ENCODE measurements at regions not wholly inside any gene's neighbourhood (a gene's known extent, or its start where the extent isn't known, plus 50 kb on each side); places are given as distances from the start of the nearest gene placed in this dataset.

- DNase-seq (ENCODE audit: low spot score), result no peak
- intact Hi-C loops (cut with micrococcal nuclease; ENCODE audit: unreplicated experiment), result no loop called here
- Histone ChIP-seq H3K27me3 (replicated peaks; ENCODE audit: insufficient read depth, low read depth, low read length, poor library complexity) (no peaks in the 10 kb centered on the region), H3K9me3 (ENCODE audit: low read depth, low read length, poor library complexity, severe bottlenecking) (no peaks in the 10 kb centered on the region), H3K36me3 (ENCODE audit: insufficient read depth, low read length, poor library complexity, severe bottlenecking) (no peaks in the 10 kb centered on the region), H3K4me3 (ENCODE audit: low read depth, low read length, poor library complexity, severe bottlenecking) (no peak overlapping the region), H3K27ac (ENCODE audit: low read depth, low read length, poor library complexity, severe bottlenecking) (peak overlapping the region; percentile 79), H3K4me1 (ENCODE audit: insufficient read depth, low read length, poor library complexity, severe bottlenecking) (peaks cover 32% of the 10 kb centered on the region)
- BruUV-seq (replicated peaks), result no TSS peak
- CTCF ChIA-PET, result no interaction called here
- POLR2A ChIA-PET (ENCODE audit: low non-redundant PET), result no interaction called here
- no peak for TF ChIP-seq CTCF (conservative IDR thresholded peaks at IDR 0.05; ENCODE audit: low read depth, low read length)
- TF ChIP-seq EZH2 (IDR thresholded peaks at IDR 0.05; ENCODE audit: borderline replicate concordance, low read depth, low read length, poor library complexity, severe bottlenecking), result no peak
Observed at GRCh38 chr14:65975865-65976264, 510.3 kb upstream of the CCDC196 start.

- TF ChIP-seq EZH2 (IDR thresholded peaks at IDR 0.05; ENCODE audit: borderline replicate concordance, low read depth, low read length, poor library complexity, severe bottlenecking), result no peak
- TF ChIP-seq CTCF (conservative IDR thresholded peaks at IDR 0.05; ENCODE audit: low read depth, low read length), result no peak
- ChIA-PET CTCF (no interaction called here), POLR2A (ENCODE audit: low non-redundant PET) (no interaction called here)
- intact Hi-C loops (cut with micrococcal nuclease; ENCODE audit: unreplicated experiment), result no loop called here
- Histone ChIP-seq H3K9me3 (ENCODE audit: low read depth, low read length, poor library complexity, severe bottlenecking) (no peaks in the 10 kb centered on the region), H3K27me3 (replicated peaks; ENCODE audit: insufficient read depth, low read depth, low read length, poor library complexity) (no peaks in the 10 kb centered on the region), H3K27ac (ENCODE audit: low read depth, low read length, poor library complexity, severe bottlenecking) (peak overlapping the region; percentile 79), H3K36me3 (ENCODE audit: insufficient read depth, low read length, poor library complexity, severe bottlenecking) (no peaks in the 10 kb centered on the region), H3K4me1 (ENCODE audit: insufficient read depth, low read length, poor library complexity, severe bottlenecking) (peaks cover 32% of the 10 kb centered on the region), H3K4me3 (ENCODE audit: low read depth, low read length, poor library complexity, severe bottlenecking) (no peak overlapping the region)
- peak; percentile 95 for DNase-seq (ENCODE audit: low spot score)
- BruUV-seq (replicated peaks), result no TSS peak
Observed at GRCh38 chr14:65976761-65977404, 509.3 kb upstream of the CCDC196 start.

- Histone ChIP-seq H3K36me3 (ENCODE audit: insufficient read depth, low read length, poor library complexity, severe bottlenecking) (no peaks in the 10 kb centered on the region), H3K4me3 (ENCODE audit: low read depth, low read length, poor library complexity, severe bottlenecking) (no peak overlapping the region), H3K27ac (ENCODE audit: low read depth, low read length, poor library complexity, severe bottlenecking) (no peak overlapping the region), H3K4me1 (ENCODE audit: insufficient read depth, low read length, poor library complexity, severe bottlenecking) (peaks cover 14% of the 10 kb centered on the region), H3K27me3 (replicated peaks; ENCODE audit: insufficient read depth, low read depth, low read length, poor library complexity) (no peaks in the 10 kb centered on the region), H3K9me3 (ENCODE audit: low read depth, low read length, poor library complexity, severe bottlenecking) (no peaks in the 10 kb centered on the region)
- BruUV-seq (replicated peaks), result no TSS peak
- CTCF ChIA-PET, result no interaction called here
- no peak for DNase-seq (ENCODE audit: low spot score)
- no peak for TF ChIP-seq CTCF (conservative IDR thresholded peaks at IDR 0.05; ENCODE audit: low read depth, low read length)
- TF ChIP-seq EZH2 (IDR thresholded peaks at IDR 0.05; ENCODE audit: borderline replicate concordance, low read depth, low read length, poor library complexity, severe bottlenecking), result no peak
- POLR2A ChIA-PET (ENCODE audit: low non-redundant PET), result no interaction called here
- intact Hi-C loops (cut with micrococcal nuclease; ENCODE audit: unreplicated experiment), result no loop called here
Observed at GRCh38 chr14:65981192-65981843, 504.9 kb upstream of the CCDC196 start.
